HCT116 (cell line): ENCODE measurements at regions not wholly inside any gene's neighbourhood (a gene's known extent, or its start where the extent isn't known, plus 50 kb on each side); places are given as distances from the start of the nearest gene placed in this dataset.

Source experiments
- ATAC-seq: fragments of 200-7000 bp; cut with Tn5 transposase; 2 replicates; pipeline ENCODE4 v1.9.1; 2020; ENCODE audit warnings: mild to moderate bottlenecking, moderate library complexity
- BruUV-seq: library from RNA; stranded (reverse); fragments of 400-500 nt; replicated peaks from 2 replicates; lab custom pipeline; 2021; lab: Mats Ljungman, UMichigan
- CTCF ChIA-PET: fragments of 300-600 bp; sonication (Branson Sonifier 250); formaldehyde crosslinking; loops from one replicate; lab custom pipeline; 2021; ENCODE audit warnings: antibody characterized with exemption; lab: Charles Lee
- POLR2A ChIA-PET: fragments of 300-600, 350-600 bp; sonication (Branson Sonifier 250); formaldehyde crosslinking; loops from one replicate; lab custom pipeline; 2021; ENCODE audit warnings: antibody characterized with exemption; lab: Charles Lee
- RAD21 ChIA-PET, 2 experiments: fragments of 300-600 bp; sonication (Branson Sonifier 250); formaldehyde crosslinking; loops; one replicate each; lab custom pipeline; 2023; ENCODE audit warnings: low total read pairs in 2 of 2; ENCODE audit not compliant: uncharacterized antibody in 2 of 2, unreplicated experiment in 2 of 2, low non-redundant PET in 1 of 2; lab: Charles Lee
- DNase-seq: peaks from one replicate; pipeline ENCODE4 v3.0.0-alpha.2; 2010; ENCODE audit warnings: low read depth, low spot score
- H2AFZ ChIP-seq: fragments of 200-600 bp; shearing (Covaris generic), sonication (generic); 2 replicates; pipeline ENCODE4 v1.6.1; 2017; ENCODE audit warnings: low read depth, mixed run types, mixed read lengths, antibody characterized with exemption, low read length; ENCODE audit not compliant: poor library complexity, severe bottlenecking
- H3K27ac ChIP-seq: 2 replicates; pipeline ENCODE4 v1.5.1; 2012; ENCODE audit warnings: low read depth, low read length
- H3K27me3 ChIP-seq: fragments of 200-600 bp; sonication (generic); 2 replicates; pipeline ENCODE4 v1.6.1; 2016; ENCODE audit warnings: mixed run types, low read length, mixed read lengths; ENCODE audit not compliant: insufficient read depth
- H3K36me3 ChIP-seq, 2 experiments: fragments of 200-500 bp in 1 of 2; fragments of 200-600 bp in 1 of 2; sonication (Bioruptor generic) in 1 of 2; sonication (generic) in 1 of 2; 2 replicates each; pipeline versions ENCODE4 v1.5.1 to v1.6.1; 2014 to 2016; ENCODE audit warnings: low read length in 2 of 2, inconsistent platforms in 1 of 2, mixed read lengths in 1 of 2, mixed run types in 1 of 2; ENCODE audit not compliant: insufficient read depth in 2 of 2, control insufficient read depth in 1 of 2
- H3K4me1 ChIP-seq, 2 experiments: fragments of 200-600 bp in 1 of 2; sonication (generic) in 1 of 2; 2 replicates each; pipeline versions ENCODE4 v1.5.1 to v1.6.1; 2012 to 2017; ENCODE audit warnings: low read length in 2 of 2, inconsistent platforms in 1 of 2, mild to moderate bottlenecking in 1 of 2, mixed read lengths in 1 of 2, mixed run types in 1 of 2, moderate library complexity in 1 of 2; ENCODE audit not compliant: insufficient read depth in 2 of 2, control insufficient read depth in 1 of 2
- H3K4me2 ChIP-seq: fragments of 200-600 bp; sonication (generic); 2 replicates; pipeline ENCODE4 v1.6.1; 2017; ENCODE audit warnings: mixed run types, low read length, mixed read lengths
- H3K4me3 ChIP-seq, 2 experiments: fragments of 200-600 bp in 1 of 2; sonication (generic) in 1 of 2; replicated peaks in 1 of 2; 2 replicates each; pipeline ENCODE4 v1.5.1; 2011 to 2016; ENCODE audit warnings: low read length in 2 of 2, control low read depth in 1 of 2, low read depth in 1 of 2, mild to moderate bottlenecking in 1 of 2, mixed read lengths in 1 of 2, mixed run types in 1 of 2
- H3K79me2 ChIP-seq: fragments of 200-600 bp; sonication (generic); 2 replicates; pipeline ENCODE4 v1.6.1; 2017; ENCODE audit warnings: mild to moderate bottlenecking, mixed run types, low read length, moderate library complexity, mixed read lengths; ENCODE audit not compliant: insufficient read depth
- H3K9ac ChIP-seq: fragments of 200-600 bp; sonication (generic); 2 replicates; pipeline ENCODE4 v1.6.1; 2016; ENCODE audit warnings: low read length, mixed read lengths
- H3K9me2 ChIP-seq: fragments of 200-600 bp; sonication (generic), shearing (Covaris generic); 2 replicates; pipeline ENCODE4 v1.6.1; 2017; ENCODE audit warnings: mixed run types, mild to moderate bottlenecking, moderate library complexity; ENCODE audit not compliant: insufficient read depth
- H3K9me3 ChIP-seq, 2 experiments: fragments of 200-500 bp in 1 of 2; fragments of 200-600 bp in 1 of 2; sonication (Bioruptor generic) in 1 of 2; sonication (generic) in 1 of 2; 2 replicates each; pipeline ENCODE4 v1.6.1; 2014 to 2017; ENCODE audit warnings: low read length in 2 of 2, mixed read lengths in 2 of 2, inconsistent platforms in 1 of 2, low read depth in 1 of 2, mild to moderate bottlenecking in 1 of 2, mixed run types in 1 of 2, moderate library complexity in 1 of 2; ENCODE audit not compliant: control insufficient read depth in 1 of 2, insufficient read depth in 1 of 2
- H4K20me1 ChIP-seq: fragments of 200-600 bp; sonication (generic), shearing (Covaris generic); 2 replicates; pipeline ENCODE4 v1.6.1; 2017; ENCODE audit warnings: mixed run types, mild to moderate bottlenecking, moderate library complexity; ENCODE audit not compliant: insufficient read depth
- ATF3 ChIP-seq: IDR thresholded peaks from 2 replicates; pipeline ENCODE4 v1.6.1; 2012
- CBX3 ChIP-seq: IDR thresholded peaks from 2 replicates; pipeline ENCODE4 v1.6.1; 2012; ENCODE audit warnings: low read depth
- CEBPB ChIP-seq: IDR thresholded peaks from 2 replicates; pipeline ENCODE4 v1.6.1; 2012; ENCODE audit warnings: low read depth
- EZH2 ChIP-seq: fragments of 200-600 bp; sonication (generic); IDR thresholded peaks from 2 replicates; pipeline ENCODE4 v1.6.1; 2017; ENCODE audit warnings: antibody characterized with exemption, mixed run types
- EZH2phosphoT487 ChIP-seq: fragments of 200-600 bp; IDR thresholded peaks from 2 replicates; pipeline ENCODE4 v1.6.1; 2018; ENCODE audit warnings: antibody characterized with exemption, borderline replicate concordance
- REST ChIP-seq: IDR thresholded peaks from 2 replicates; pipeline ENCODE4 v1.6.1; 2012; ENCODE audit warnings: low read depth
- SP1 ChIP-seq: IDR thresholded peaks from 2 replicates; pipeline ENCODE4 v1.6.1; 2012; ENCODE audit warnings: low read depth
- YY1 ChIP-seq: IDR thresholded peaks from 2 replicates; pipeline ENCODE4 v1.6.1; 2011; ENCODE audit warnings: low read length, low read depth, moderate library complexity, mild to moderate bottlenecking; ENCODE audit not compliant: insufficient replicate concordance; ENCODE audit errors: extremely low read depth
- intact Hi-C: fragments of 100-400 bp; cut with micrococcal nuclease; formaldehyde crosslinking; loops from 2 replicates; pipeline ENCODE4 v1.10.0; 2022

- Histone ChIP-seq H3K9me2 (no peaks in the 10 kb centered on the region), H3K27ac (no peak overlapping the region), H3K9me3 (no peaks in the 10 kb centered on the region), H3K4me2 (no peak overlapping the region), H3K27me3 (peaks cover 16% of the 10 kb centered on the region), H3K4me1 (no peaks in the 10 kb centered on the region), H3K79me2 (no peaks in the 10 kb centered on the region), H3K4me3 (no peak overlapping the region), H3K36me3 (no peaks in the 10 kb centered on the region), H4K20me1 (no peaks in the 10 kb centered on the region), H3K9ac (no peak overlapping the region), H2AFZ (no peak overlapping the region)
- intact Hi-C loops = no loop called here
- TF ChIP-seq SP1 = no peak
- no peak for TF ChIP-seq YY1
- TF ChIP-seq EZH2 = no peak
- no peak for TF ChIP-seq CEBPB
- TF ChIP-seq EZH2phosphoT487 = no peak
- TF ChIP-seq REST = no peak
- TF ChIP-seq ATF3 = no peak
- no peak for TF ChIP-seq CBX3
- no TSS peak for BruUV-seq
- CTCF ChIA-PET = no interaction called here
- RAD21 ChIA-PET = no interaction called here
- no peak for DNase-seq
- POLR2A ChIA-PET = no interaction called here
- ATAC-seq = no peak
Measured at GRCh38 chr9:85185486-85186217, 516.1 kb downstream of the NTRK2 start.
